H9 (cell line): ENCODE measurements at regions not wholly inside any gene's neighbourhood (a gene's known extent, or its start where the extent isn't known, plus 50 kb on each side); places are given as distances from the start of the nearest gene placed in this dataset.

Source experiments
- DNase-seq: peaks from one replicate; pipeline ENCODE4 v3.0.0-alpha.2; 2017
- H2AFZ ChIP-seq: one replicate; pipeline ENCODE4 v1.6.1; 2013; ENCODE audit warnings: mild to moderate bottlenecking, low read length, control low read depth, moderate library complexity
- H2AK5ac ChIP-seq: 2 replicates; pipeline ENCODE4 v1.6.1; 2013; ENCODE audit warnings: low read length, control low read depth, mixed read lengths; ENCODE audit not compliant: insufficient read length
- H2BK120ac ChIP-seq: one replicate; pipeline ENCODE4 v1.6.1; 2013; ENCODE audit warnings: low read depth, mild to moderate bottlenecking, low read length, control low read depth, inconsistent platforms; ENCODE audit not compliant: poor library complexity, severe bottlenecking
- H2BK12ac ChIP-seq: 2 replicates; pipeline ENCODE4 v1.6.1; 2013; ENCODE audit warnings: low read length, control low read depth, mixed read lengths, low read depth; ENCODE audit not compliant: insufficient read length
- H2BK15ac ChIP-seq: 2 replicates; pipeline ENCODE4 v1.6.1; 2013; ENCODE audit warnings: low read depth, low read length, control low read depth
- H2BK20ac ChIP-seq: one replicate; pipeline ENCODE4 v1.6.1; 2013; ENCODE audit warnings: low read depth, mild to moderate bottlenecking, low read length, control low read depth, inconsistent platforms; ENCODE audit not compliant: poor library complexity, severe bottlenecking
- H2BK5ac ChIP-seq: 2 replicates; pipeline ENCODE4 v1.6.1; 2013; ENCODE audit warnings: low read length, control low read depth, mixed read lengths; ENCODE audit not compliant: insufficient read length
- H3K14ac ChIP-seq: 2 replicates; pipeline ENCODE4 v1.6.1; 2013; ENCODE audit warnings: low read length, control low read depth; ENCODE audit not compliant: insufficient read depth
- H3K18ac ChIP-seq: 2 replicates; pipeline ENCODE4 v1.6.1; 2013; ENCODE audit warnings: low read depth, mild to moderate bottlenecking, mixed read lengths, low read length, control low read depth; ENCODE audit not compliant: insufficient read length
- H3K23ac ChIP-seq: 2 replicates; pipeline ENCODE4 v1.6.1; 2013; ENCODE audit warnings: low read length, control low read depth, mixed read lengths, low read depth; ENCODE audit not compliant: insufficient read length
- H3K23me2 ChIP-seq: 2 replicates; pipeline ENCODE4 v1.6.1; 2013; ENCODE audit warnings: low read depth, mild to moderate bottlenecking, mixed read lengths, low read length, control low read depth; ENCODE audit not compliant: insufficient read length, poor library complexity, severe bottlenecking
- H3K27ac ChIP-seq: 2 replicates; pipeline ENCODE4 v1.5.1; 2013; ENCODE audit warnings: low read length, control low read depth, mixed read lengths, low read depth; ENCODE audit not compliant: insufficient read length
- H3K27me3 ChIP-seq: 2 replicates; pipeline ENCODE4 v1.6.1; 2013; ENCODE audit warnings: low read length, control low read depth, inconsistent platforms; ENCODE audit not compliant: insufficient read depth
- H3K4ac ChIP-seq: 2 replicates; pipeline ENCODE4 v1.6.1; 2013; ENCODE audit warnings: low read depth, mild to moderate bottlenecking, control low read depth, inconsistent platforms, low read length, moderate library complexity
- H3K4me1 ChIP-seq: 2 replicates; pipeline ENCODE4 v1.6.1; 2013; ENCODE audit warnings: low read length, control low read depth, inconsistent platforms; ENCODE audit not compliant: insufficient read depth
- H3K4me2 ChIP-seq: 2 replicates; pipeline ENCODE4 v1.6.1; 2013; ENCODE audit warnings: low read length, control low read depth, mixed read lengths; ENCODE audit not compliant: insufficient read length, insufficient read depth
- H3K56ac ChIP-seq: 2 replicates; pipeline ENCODE4 v1.6.1; 2013; ENCODE audit warnings: low read depth, mild to moderate bottlenecking, mixed read lengths, low read length, control low read depth; ENCODE audit not compliant: insufficient read length
- H3K79me1 ChIP-seq: 2 replicates; pipeline ENCODE4 v1.6.1; 2013; ENCODE audit warnings: low read depth, mild to moderate bottlenecking, moderate library complexity, low read length, control low read depth, inconsistent platforms; ENCODE audit not compliant: insufficient read depth, poor library complexity, severe bottlenecking
- H3K79me2 ChIP-seq: 2 replicates; pipeline ENCODE4 v1.6.1; 2013; ENCODE audit warnings: low read length, control low read depth, inconsistent platforms; ENCODE audit not compliant: insufficient read depth
- H3K9ac ChIP-seq: 2 replicates; pipeline ENCODE4 v1.6.1; 2013; ENCODE audit warnings: low read length, control low read depth, mixed read lengths; ENCODE audit not compliant: insufficient read length; ENCODE audit errors: extremely low read depth
- H3K9me3 ChIP-seq: one replicate; pipeline ENCODE4 v1.6.1; 2013; ENCODE audit warnings: low read depth, low read length, inconsistent platforms; ENCODE audit not compliant: control insufficient read depth
- H3T11ph ChIP-seq: one replicate; pipeline ENCODE4 v1.6.1; 2013; ENCODE audit warnings: mild to moderate bottlenecking, low read length, control low read depth, inconsistent platforms
- H4K20me1 ChIP-seq: one replicate; pipeline ENCODE4 v1.6.1; 2013; ENCODE audit not compliant: control insufficient read depth, insufficient read length, insufficient read depth
- H4K5ac ChIP-seq: 2 replicates; pipeline ENCODE4 v1.6.1; 2013; ENCODE audit warnings: low read depth, mild to moderate bottlenecking, mixed read lengths, low read length, control low read depth; ENCODE audit not compliant: insufficient read length
- H4K8ac ChIP-seq: replicated peaks from 2 replicates; pipeline ENCODE4 v1.6.1; 2013; ENCODE audit warnings: low read length, control low read depth, mixed read lengths, low read depth; ENCODE audit not compliant: insufficient read length
- H4K91ac ChIP-seq: 2 replicates; pipeline ENCODE4 v1.6.1; 2013; ENCODE audit warnings: low read depth, mild to moderate bottlenecking, moderate library complexity, mixed read lengths, low read length, control low read depth; ENCODE audit not compliant: insufficient read length
- H3K27ac Mint-ChIP-seq, 3 experiments: 2 replicates in 2 of 3; 3 replicates in 1 of 3; pipeline ENCODE4 v1.8.0; 2020 to 2021; ENCODE audit warnings: mixed read lengths in 3 of 3, mild to moderate bottlenecking in 1 of 3, moderate library complexity in 1 of 3
- H3K27me3 Mint-ChIP-seq: 2 replicates; pipeline ENCODE4 v1.8.0; 2021; ENCODE audit warnings: low read depth, mild to moderate bottlenecking, moderate library complexity, mixed read lengths
- H3K36me3 Mint-ChIP-seq, 3 experiments: 2 replicates in 2 of 3; 3 replicates in 1 of 3; pipeline ENCODE4 v1.8.0; 2020 to 2021; ENCODE audit warnings: low read depth in 3 of 3, mixed read lengths in 3 of 3; ENCODE audit not compliant: insufficient read depth in 1 of 3
- H3K4me1 Mint-ChIP-seq, 2 experiments: 2 replicates each; pipeline ENCODE4 v1.8.0; 2020; ENCODE audit warnings: mixed read lengths in 2 of 2
- H3K4me3 Mint-ChIP-seq, 2 experiments: 2 replicates in 1 of 2; 3 replicates in 1 of 2; pipeline ENCODE4 v1.8.0; 2020 to 2021; ENCODE audit warnings: mild to moderate bottlenecking in 2 of 2, mixed read lengths in 2 of 2, moderate library complexity in 1 of 2
- H3K9me3 Mint-ChIP-seq, 2 experiments: 2 replicates in 1 of 2; 3 replicates in 1 of 2; pipeline ENCODE4 v1.8.0; 2020; ENCODE audit warnings: mild to moderate bottlenecking in 2 of 2, mixed read lengths in 2 of 2, moderate library complexity in 1 of 2
- CTCF ChIP-seq: fragments of 200-600 bp; sonication (generic); conservative IDR thresholded peaks from 3 replicates; pipeline ENCODE4 v1.8.0; 2021; ENCODE audit warnings: antibody characterized with exemption, mild to moderate bottlenecking
- WGBS: extraction: QIAGEN DNeasy Blood & Tissue Kit; methylation state at CpG from one replicate; pipeline ENCODE4 v1.1.7; 2013; ENCODE audit warnings: missing lambda C conversion rate, low lambda C conversion rate, mixed read lengths; ENCODE audit not compliant: insufficient read length; ENCODE audit errors: extremely low coverage; 5-methylcytosine and 5-hydroxymethylcytosine counted together

- Histone ChIP-seq H3K4me2 (no peak overlapping the region), H3T11ph (no peak overlapping the region), H2AK5ac (no peak overlapping the region), H3K56ac (no peak overlapping the region), H4K20me1 (no peaks in the 10 kb centered on the region), H3K27me3 (no peaks in the 10 kb centered on the region), H3K23ac (no peak overlapping the region), H4K8ac (no peak overlapping the region), H3K9ac (no peak overlapping the region), H2BK15ac (no peak overlapping the region), H3K23me2 (no peaks in the 10 kb centered on the region), H2BK5ac (no peak overlapping the region), H3K27ac (no peak overlapping the region), H3K79me1 (no peaks in the 10 kb centered on the region), H3K4ac (no peak overlapping the region), H2BK12ac (no peak overlapping the region), H3K18ac (no peak overlapping the region), H3K79me2 (no peaks in the 10 kb centered on the region), H3K4me1 (no peaks in the 10 kb centered on the region), H3K9me3 (no peaks in the 10 kb centered on the region), H4K5ac (no peak overlapping the region), H4K91ac (no peak overlapping the region), H2AFZ (no peak overlapping the region), H2BK20ac (no peak overlapping the region), H2BK120ac (no peak overlapping the region), H3K14ac (no peak overlapping the region)
- no peak for DNase-seq
- TF ChIP-seq CTCF, result no peak
- Mint-ChIP-seq H3K9me3 (peaks cover 0 to 9% of the 10 kb centered on the region in 2 experiments; a peak in 2 of 5 replicates), H3K36me3 (peaks cover 0 to 11% (median 0%) of the 10 kb centered on the region in 3 experiments; a peak in 2 of 7 replicates), H3K4me3 (no peak overlapping the region), H3K27me3 (no peaks in the 10 kb centered on the region), H3K4me1 (peaks cover 8 to 15% of the 10 kb centered on the region in 2 experiments), H3K27ac (no peak overlapping the region)
- no CpG with 5 or more reads among the region's 10 CpGs for WGBS
Observed at GRCh38 chr5:124880903-124881697, 134.7 kb upstream of the ZNF608 start.
